ENCODE measurements at regions not wholly inside any gene's neighbourhood (a gene's known extent, or its start where the extent isn't known, plus 50 kb on each side); places are given as distances from the start of the nearest gene placed in this dataset.
A peak's percentile ranks its signal among the peaks of the same experiment; 100 is the strongest.
"Not testable (repeated sequence)": the region's sequence is repeated elsewhere in the genome, so short reads cannot be mapped to it uniquely, and the experiment has no call there.

DNA sequence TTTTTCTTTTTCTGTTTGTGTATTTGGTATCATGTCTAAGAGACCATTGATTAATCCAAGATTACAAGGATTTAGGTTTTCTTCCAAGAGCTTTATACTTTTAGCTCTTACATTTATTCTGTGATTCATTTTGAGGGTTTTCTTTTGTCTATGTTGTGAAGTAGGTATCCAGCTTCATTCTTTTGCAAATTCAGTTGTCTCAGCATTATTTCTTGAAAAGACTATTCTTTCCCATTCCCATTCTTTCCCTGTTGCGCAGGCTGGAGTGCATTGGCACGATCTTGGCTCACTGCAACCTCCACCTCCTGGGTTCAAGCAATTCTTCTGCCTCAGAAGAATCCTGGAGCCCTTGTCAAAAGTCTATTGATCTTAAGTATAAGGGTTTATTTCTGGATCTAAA lies 164.9 kb downstream of the NAA11 start:
- no peak for DNase-seq (ENCODE audit: extremely low read depth in 1 of 4, low spot score in 3 of 4)
- CTCF ChIA-PET (ENCODE audit: low intra/inter-chr PET ratio), result no interaction called here
- peaks cover 0 to 10% of the 10 kb centered on the region in 2 experiments; a peak in 3 of 5 replicates for H3K4me1 ChIP-seq (replicated peaks in 1 of 2; ENCODE audit: control insufficient read depth in 2 of 2, insufficient read depth in 2 of 2, low read length in 2 of 2)
- no peaks in the 10 kb centered on the region for H3K79me2 ChIP-seq (ENCODE audit: control insufficient read depth, insufficient read depth, low read length)
- H3K9me3 ChIP-seq (replicated peaks; ENCODE audit: control insufficient read depth, insufficient read depth, low read depth, low read length), result no peaks in the 10 kb centered on the region
- no peaks in the 10 kb centered on the region for H4K20me1 ChIP-seq (replicated peaks; ENCODE audit: control insufficient read depth, insufficient read depth, low read length)
- no peak overlapping the region for H3K27ac ChIP-seq (ENCODE audit: extremely low read depth, low read depth, low read length)
- H3K4me3 ChIP-seq, result no peak overlapping the region
- in situ Hi-C loops (cut with MboI), result no loop called here
- BruUV-seq (replicated peaks), result no TSS peak
- TF ChIP-seq ZNF316 (IDR thresholded peaks at IDR 0.05) (peak; percentile 74), NR4A1 (CRISPR knock-in tag; IDR thresholded peaks at IDR 0.05) (no peak), NR4A1 (tag; IDR thresholded peaks at IDR 0.05) (no peak), C11orf30 (IDR thresholded peaks at IDR 0.05; ENCODE audit: low read depth) (peak; percentile 55; the same call in 1 of the 2 replicates)
- H2AFZ ChIP-seq (ENCODE audit: low read depth, low read length), result no peak overlapping the region
- ATAC-seq, result no peak
- intact Hi-C loops (cut with micrococcal nuclease), result no loop called here
- no peaks in the 10 kb centered on the region for H3K9me1 ChIP-seq (ENCODE audit: control insufficient read depth, insufficient read depth, low read length)
- no peak for FAIRE-seq
- no peak overlapping the region for H3K4me2 ChIP-seq (ENCODE audit: insufficient read depth, low read length)
- H3K9ac ChIP-seq (ENCODE audit: insufficient read depth in 1 of 2, low read depth in 2 of 2, low read length in 2 of 2), result no peak overlapping the region
- H3K36me3 ChIP-seq (ENCODE audit: control insufficient read depth, insufficient read depth, low read length), result no peaks in the 10 kb centered on the region
- no peaks in the 10 kb centered on the region for H3K27me3 ChIP-seq (ENCODE audit: control insufficient read depth in 2 of 2, insufficient read depth in 2 of 2, low read length in 2 of 2)
- 72% methylated on average over 2 of the region's 2 CpGs for WGBS (ENCODE audit: insufficient coverage, low coverage, missing lambda C conversion rate)
- POLR2A ChIA-PET, result interaction anchor here (1.0 kb wide), 1 partner anchor 10 kb away, joined by 3 read pairs; no protein-coding TSS in a partner anchor

DNA sequence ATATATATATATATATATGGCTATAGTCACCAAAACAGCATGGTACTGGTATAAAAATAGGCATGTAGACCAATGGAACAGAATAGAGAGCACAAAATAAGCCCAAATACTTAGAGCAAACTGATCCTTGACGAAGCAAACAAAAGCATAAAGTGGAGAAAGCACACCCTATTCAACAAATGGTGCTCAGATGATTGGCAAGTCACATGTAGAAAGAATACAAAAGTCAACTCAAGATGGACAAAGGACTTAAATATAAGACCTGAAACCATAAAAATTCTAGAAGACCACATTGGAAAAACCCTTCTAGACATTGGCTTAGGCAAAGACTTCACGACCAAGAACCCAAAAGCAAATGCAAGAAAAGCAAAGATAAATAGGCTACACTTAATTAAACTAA lies 167.2 kb downstream of the NAA11 start:
- ATAC-seq; H3K9me1 ChIP-seq (ENCODE audit: control insufficient read depth, insufficient read depth, low read length); H3K36me3 ChIP-seq (ENCODE audit: control insufficient read depth, insufficient read depth, low read length); H3K9me3 ChIP-seq (replicated peaks; ENCODE audit: control insufficient read depth, insufficient read depth, low read depth, low read length); H3K27me3 ChIP-seq (ENCODE audit: control insufficient read depth in 2 of 2, insufficient read depth in 2 of 2, low read length in 2 of 2); DNase-seq (ENCODE audit: extremely low read depth in 1 of 4, low spot score in 3 of 4); H3K4me2 ChIP-seq (ENCODE audit: insufficient read depth, low read length); BruUV-seq (replicated peaks); POLR2A ChIA-PET; H3K9ac ChIP-seq (ENCODE audit: insufficient read depth in 1 of 2, low read depth in 2 of 2, low read length in 2 of 2); CTCF ChIA-PET (ENCODE audit: low intra/inter-chr PET ratio); H2AFZ ChIP-seq (ENCODE audit: low read depth, low read length); H3K4me1 ChIP-seq (replicated peaks in 1 of 2; ENCODE audit: control insufficient read depth in 2 of 2, insufficient read depth in 2 of 2, low read length in 2 of 2); H3K79me2 ChIP-seq (ENCODE audit: control insufficient read depth, insufficient read depth, low read length); H3K27ac ChIP-seq (ENCODE audit: extremely low read depth, low read depth, low read length); H3K4me3 ChIP-seq; FAIRE-seq; H4K20me1 ChIP-seq (replicated peaks; ENCODE audit: control insufficient read depth, insufficient read depth, low read length); in situ Hi-C loops (cut with MboI); intact Hi-C loops (cut with micrococcal nuclease): not testable (repeated sequence)
- 38% methylated on average over 2 of the region's 2 CpGs for WGBS (ENCODE audit: insufficient coverage, low coverage, missing lambda C conversion rate)

Measured in K562 (cell line).